Choroid plexus epithelial cell (primary cell): ENCODE measurements at regions not wholly inside any gene's neighbourhood (a gene's known extent, or its start where the extent isn't known, plus 50 kb on each side); places are given as distances from the start of the nearest gene placed in this dataset.

Experiments
- DNase-seq: peaks from one replicate; pipeline ENCODE4 v3.0.0-alpha.2; 2010; ENCODE audit warnings: low read depth
- H3K4me3 ChIP-seq: 2 replicates; pipeline ENCODE4 v1.5.1; 2011; ENCODE audit warnings: low read depth, mild to moderate bottlenecking, control low read depth, low read length, moderate library complexity
- CTCF ChIP-seq: conservative IDR thresholded peaks from 2 replicates; pipeline ENCODE4 v1.5.1; 2011; ENCODE audit warnings: low read depth, mild to moderate bottlenecking, control low read depth, inconsistent platforms, low read length, moderate library complexity

- DNase-seq: no peak
- H3K4me3 ChIP-seq: no peak overlapping the region
- TF ChIP-seq CTCF: no peak
Measured at GRCh38 chr5:29277642-29278041, 1915.8 kb upstream of the CDH6 start.

GRCh38 chr5:29276371-29276770 is 1917.1 kb upstream of the CDH6 start:
- DNase-seq: no peak
- no peak for TF ChIP-seq CTCF
- H3K4me3 ChIP-seq: no peak overlapping the region

- DNase-seq: peak; percentile 10
- no peak for TF ChIP-seq CTCF
- no peak overlapping the region for H3K4me3 ChIP-seq
Measured at GRCh38 chr5:29263915-29264351, 1929.6 kb upstream of the CDH6 start.

GRCh38 chr5:29262339-29263123 is 1931.0 kb upstream of the CDH6 start:
- no peak for TF ChIP-seq CTCF
- peak; percentile 37 for DNase-seq
- H3K4me3 ChIP-seq: no peak overlapping the region

GRCh38 chr5:29261213-29261612 is 1932.3 kb upstream of the CDH6 start:
- TF ChIP-seq CTCF: no peak
- no peak overlapping the region for H3K4me3 ChIP-seq
- no peak for DNase-seq

GRCh38 chr5:29252390-29252789 is 1941.1 kb upstream of the CDH6 start:
- TF ChIP-seq CTCF: no peak
- H3K4me3 ChIP-seq: no peak overlapping the region
- DNase-seq: no peak
